GM23338 (cell line): ENCODE measurements at regions not wholly inside any gene's neighbourhood (a gene's known extent, or its start where the extent isn't known, plus 50 kb on each side); places are given as distances from the start of the nearest gene placed in this dataset.

Experiments
- CTCF ChIP-seq, 2 experiments: fragments of 200-600 bp in 1 of 2; sonication (generic) in 1 of 2; conservative IDR thresholded peaks; 2 replicates each; pipeline versions ENCODE4 v1.5.1 to v1.6.1; 2016 to 2017; ENCODE audit warnings: antibody characterized with exemption in 2 of 2, low read depth in 2 of 2, mild to moderate bottlenecking in 2 of 2, moderate library complexity in 1 of 2
- EZH2 ChIP-seq: fragments of 200-600 bp; sonication (generic); IDR thresholded peaks from one replicate; pipeline ENCODE4 v1.8.0; 2017; ENCODE audit warnings: antibody characterized with exemption, mild to moderate bottlenecking, low read depth; ENCODE audit not compliant: unreplicated experiment
- EZH2phosphoT487 ChIP-seq: fragments of 200-600 bp; sonication (generic); IDR thresholded peaks from one replicate; pipeline ENCODE4 v1.8.1; 2018; ENCODE audit warnings: antibody characterized with exemption; ENCODE audit not compliant: unreplicated experiment
- JUNB ChIP-seq: IDR thresholded peaks from one replicate; pipeline ENCODE4 v1.6.1; 2016; ENCODE audit warnings: antibody characterized with exemption; ENCODE audit not compliant: unreplicated experiment
- NANOG ChIP-seq: IDR thresholded peaks from 2 replicates; pipeline ENCODE4 v1.6.1; 2016; ENCODE audit warnings: antibody characterized with exemption, borderline replicate concordance
- POLR2AphosphoS5 ChIP-seq: IDR thresholded peaks from 2 replicates; pipeline ENCODE4 v1.6.1; 2016; ENCODE audit warnings: antibody characterized with exemption, low read depth
- STAT1 ChIP-seq: IDR thresholded peaks from one replicate; pipeline ENCODE4 v1.6.1; 2016; ENCODE audit warnings: antibody characterized with exemption; ENCODE audit not compliant: unreplicated experiment
- ZNF331 ChIP-seq: fragments of 250-450 bp; sonication (Bioruptor Pico); IDR thresholded peaks from 2 replicates; pipeline ENCODE4 v1.5.0; 2020; ENCODE audit warnings: low read depth, mild to moderate bottlenecking, moderate library complexity
- ZNF462 ChIP-seq: fragments of 250-450 bp; sonication (Bioruptor Pico); IDR thresholded peaks from 2 replicates; pipeline ENCODE4 v1.5.0; 2020; ENCODE audit warnings: mild to moderate bottlenecking, moderate library complexity

- TF ChIP-seq ZNF462 (CRISPR knock-in tag), result no peak
- TF ChIP-seq NANOG, result no peak
- TF ChIP-seq STAT1, result no peak
- no peak for TF ChIP-seq JUNB
- no peak for TF ChIP-seq EZH2phosphoT487
- no peak for TF ChIP-seq EZH2
- TF ChIP-seq ZNF331, result no peak
- no peak for TF ChIP-seq CTCF (conservative IDR thresholded peaks at IDR 0.05; ENCODE audit: low read depth in 2 of 2)
- no peak for TF ChIP-seq POLR2AphosphoS5
Measured at GRCh38 chr17:69630056-69630635, 215.6 kb downstream of the MAP2K6 start (continued).
